ENCODE measurements at regions not wholly inside any gene's neighbourhood (a gene's known extent, or its start where the extent isn't known, plus 50 kb on each side); places are given as distances from the start of the nearest gene placed in this dataset.

GRCh38 chr13:65719831-65720230 is 1510.3 kb downstream of the PCDH9 start:
- Histone ChIP-seq H3K36me3 (ENCODE audit: insufficient read depth, low read length) (no peaks in the 10 kb centered on the region), H3K4me1 (ENCODE audit: insufficient read depth, low read length) (no peaks in the 10 kb centered on the region), H3K27me3 (ENCODE audit: insufficient read depth, low read length) (no peaks in the 10 kb centered on the region), H4K20me1 (ENCODE audit: insufficient read depth, low read length) (no peaks in the 10 kb centered on the region), H3K79me2 (ENCODE audit: insufficient read depth, low read length) (no peaks in the 10 kb centered on the region), H2AFZ (ENCODE audit: low read length) (no peak overlapping the region), H3K27ac (ENCODE audit: low read depth, low read length) (no peak overlapping the region), H3K4me2 (ENCODE audit: insufficient read depth, low read length) (no peak overlapping the region), H3K9me3 (ENCODE audit: low read depth, low read length) (no peaks in the 10 kb centered on the region), H3K4me3 (ENCODE audit: insufficient read depth, low read length) (no peak overlapping the region)
- TF ChIP-seq CTCF (IDR thresholded peaks at IDR 0.05; ENCODE audit: extremely low read depth, low read depth, low read length): no peak
- no peak for DNase-seq (ENCODE audit: insufficient read length, low spot score, missing footprints)

GRCh38 chr13:65710514-65710913 is 1519.6 kb downstream of the PCDH9 start:
- Histone ChIP-seq H2AFZ (ENCODE audit: low read length) (no peak overlapping the region), H3K27ac (ENCODE audit: low read depth, low read length) (no peak overlapping the region), H3K9me3 (ENCODE audit: low read depth, low read length) (no peaks in the 10 kb centered on the region), H3K4me1 (ENCODE audit: insufficient read depth, low read length) (no peaks in the 10 kb centered on the region), H3K4me2 (ENCODE audit: insufficient read depth, low read length) (no peak overlapping the region), H3K4me3 (ENCODE audit: insufficient read depth, low read length) (no peak overlapping the region), H3K36me3 (ENCODE audit: insufficient read depth, low read length) (no peaks in the 10 kb centered on the region), H3K79me2 (ENCODE audit: insufficient read depth, low read length) (no peaks in the 10 kb centered on the region), H4K20me1 (ENCODE audit: insufficient read depth, low read length) (no peaks in the 10 kb centered on the region), H3K27me3 (ENCODE audit: insufficient read depth, low read length) (no peaks in the 10 kb centered on the region)
- TF ChIP-seq CTCF (IDR thresholded peaks at IDR 0.05; ENCODE audit: extremely low read depth, low read depth, low read length): no peak
- DNase-seq (ENCODE audit: insufficient read length, low spot score, missing footprints): no peak

- no peaks in the 10 kb centered on the region for H3K36me3 ChIP-seq (ENCODE audit: insufficient read depth, low read length)
- H2AFZ ChIP-seq (ENCODE audit: low read length): no peak overlapping the region
- H3K27ac ChIP-seq (ENCODE audit: low read depth, low read length): no peak overlapping the region
- no peak overlapping the region for H3K4me2 ChIP-seq (ENCODE audit: insufficient read depth, low read length)
- no peaks in the 10 kb centered on the region for H3K27me3 ChIP-seq (ENCODE audit: insufficient read depth, low read length)
- no peaks in the 10 kb centered on the region for H3K79me2 ChIP-seq (ENCODE audit: insufficient read depth, low read length)
- no peak overlapping the region for H3K4me3 ChIP-seq (ENCODE audit: insufficient read depth, low read length)
- DNase-seq (ENCODE audit: insufficient read length, low spot score, missing footprints): no peak
- no peaks in the 10 kb centered on the region for H3K9me3 ChIP-seq (ENCODE audit: low read depth, low read length)
- H4K20me1 ChIP-seq (ENCODE audit: insufficient read depth, low read length): no peaks in the 10 kb centered on the region
- no peaks in the 10 kb centered on the region for H3K4me1 ChIP-seq (ENCODE audit: insufficient read depth, low read length)
- TF ChIP-seq CTCF (IDR thresholded peaks at IDR 0.05; ENCODE audit: extremely low read depth, low read depth, low read length): no peak
Measured at GRCh38 chr13:65697843-65698242, 1532.3 kb downstream of the PCDH9 start.

- no peak overlapping the region for H3K4me3 ChIP-seq (ENCODE audit: insufficient read depth, low read length)
- no peaks in the 10 kb centered on the region for H4K20me1 ChIP-seq (ENCODE audit: insufficient read depth, low read length)
- DNase-seq (ENCODE audit: insufficient read length, low spot score, missing footprints): peak; percentile 66
- H3K4me1 ChIP-seq (ENCODE audit: insufficient read depth, low read length): peaks cover 11% of the 10 kb centered on the region
- H3K4me2 ChIP-seq (ENCODE audit: insufficient read depth, low read length): no peak overlapping the region
- H3K9me3 ChIP-seq (ENCODE audit: low read depth, low read length): no peaks in the 10 kb centered on the region
- no peak overlapping the region for H2AFZ ChIP-seq (ENCODE audit: low read length)
- H3K27ac ChIP-seq (ENCODE audit: low read depth, low read length): no peak overlapping the region
- TF ChIP-seq CTCF (IDR thresholded peaks at IDR 0.05; ENCODE audit: extremely low read depth, low read depth, low read length): no peak
- H3K36me3 ChIP-seq (ENCODE audit: insufficient read depth, low read length): no peaks in the 10 kb centered on the region
- no peaks in the 10 kb centered on the region for H3K27me3 ChIP-seq (ENCODE audit: insufficient read depth, low read length)
- no peaks in the 10 kb centered on the region for H3K79me2 ChIP-seq (ENCODE audit: insufficient read depth, low read length)
Measured at GRCh38 chr13:65679240-65679639, 1550.9 kb downstream of the PCDH9 start.

Data from osteoblast (primary cell).